NCI-H526 treated with DMSO at 0.1 percent for 48 hours (cell line): ENCODE measurements at regions not wholly inside any gene's neighbourhood (a gene's known extent, or its start where the extent isn't known, plus 50 kb on each side); places are given as distances from the start of the nearest gene placed in this dataset.
"Not testable (repeated sequence)": the region's sequence is repeated elsewhere in the genome, so short reads cannot be mapped to it uniquely, and the experiment has no call there.

Experiments used
- DNase-seq: peaks from one replicate; lab custom pipeline; 2025; lab: John Stamatoyannopoulos, UW

- DNase-seq = no peak
Observed at GRCh38 chr12:76664731-76665130, 99.2 kb upstream of the ZDHHC17 start.

- DNase-seq = no peak
Observed at GRCh38 chr12:76666290-76666835, 97.6 kb upstream of the ZDHHC17 start.

- DNase-seq = no peak
Observed at GRCh38 chr12:76669981-76670380, 93.9 kb upstream of the ZDHHC17 start.

- DNase-seq = no peak
Observed at GRCh38 chr12:76670776-76671175, 93.1 kb upstream of the ZDHHC17 start.

- DNase-seq = no peak
Observed at GRCh38 chr12:76674669-76675315, 89.1 kb upstream of the ZDHHC17 start.

- not testable (repeated sequence) for DNase-seq
Observed at GRCh38 chr12:76676261-76676660, 87.7 kb upstream of the ZDHHC17 start.

- DNase-seq = no peak
Observed at GRCh38 chr12:76678992-76679391, 84.9 kb upstream of the ZDHHC17 start.

- no peak for DNase-seq
Observed at GRCh38 chr12:76679778-76680177, 84.1 kb upstream of the ZDHHC17 start.

- DNase-seq = no peak
Observed at GRCh38 chr12:76680940-76681339, 83.0 kb upstream of the ZDHHC17 start.

GRCh38 chr12:76685246-76685678 is 78.7 kb upstream of the ZDHHC17 start:
- no peak for DNase-seq

GRCh38 chr12:76687981-76688380 is 75.9 kb upstream of the ZDHHC17 start:
- no peak for DNase-seq

GRCh38 chr12:76688631-76689030 is 75.3 kb upstream of the ZDHHC17 start:
- DNase-seq = no peak

GRCh38 chr12:76690921-76691700 is 72.8 kb upstream of the ZDHHC17 start:
- no peak for DNase-seq

GRCh38 chr12:76692846-76693245 is 71.1 kb upstream of the ZDHHC17 start:
- DNase-seq = no peak

GRCh38 chr12:76694369-76694768 is 69.5 kb upstream of the ZDHHC17 start:
- DNase-seq = no peak

- no peak for DNase-seq
Observed at GRCh38 chr12:76696186-76696585, 67.7 kb upstream of the ZDHHC17 start.

GRCh38 chr12:76697849-76698248 is 66.1 kb upstream of the ZDHHC17 start:
- no peak for DNase-seq

GRCh38 chr12:76698316-76698715 is 65.6 kb upstream of the ZDHHC17 start:
- DNase-seq = no peak

- no peak for DNase-seq
Observed at GRCh38 chr12:76698966-76699365, 64.9 kb upstream of the ZDHHC17 start.

- DNase-seq = no peak
Observed at GRCh38 chr12:76701690-76702089, 62.2 kb upstream of the ZDHHC17 start.

- DNase-seq = no peak
Observed at GRCh38 chr12:76702946-76703345, 61.0 kb upstream of the ZDHHC17 start.

GRCh38 chr12:76704693-76705092 is 59.2 kb upstream of the ZDHHC17 start:
- DNase-seq = no peak

- no peak for DNase-seq
Observed at GRCh38 chr12:76706101-76706500, 57.8 kb upstream of the ZDHHC17 start.
